ENCODE measurements at regions not wholly inside any gene's neighbourhood (a gene's known extent, or its start where the extent isn't known, plus 50 kb on each side); places are given as distances from the start of the nearest gene placed in this dataset.

GRCh38 chr13:60303166-60303565 is 93.9 kb upstream of the TDRD3 start:
- Histone ChIP-seq H3K9me3 (no peaks in the 10 kb centered on the region; the same call in 2 of the 3 replicates), H3K4me1 (no peaks in the 10 kb centered on the region), H3K4me2 (no peak overlapping the region), H3K4me3 (no peak overlapping the region), H3K27ac (no peak overlapping the region)
- 25% methylated on average over 7 of the region's 7 CpGs for WGBS (ENCODE audit: missing lambda C conversion rate)
- ChIA-PET CTCF (no interaction called here), POLR2A (no interaction called here)
- TF ChIP-seq POLR2A (IDR thresholded peaks at IDR 0.05; ENCODE audit: low read length) (no peak), ATOH8 (CRISPR knock-in tag; IDR thresholded peaks at IDR 0.05; ENCODE audit: low read depth) (no peak), CTCF (IDR thresholded peaks at IDR 0.05) (no peak), PHF8 (IDR thresholded peaks at IDR 0.05; ENCODE audit: borderline replicate concordance, low read depth) (no peak), ZFP36 (IDR thresholded peaks at IDR 0.05; ENCODE audit: borderline replicate concordance, partially characterized antibody) (no peak), TP53 (CRISPR knock-in tag; IDR thresholded peaks at IDR 0.05) (no peak), MAZ (IDR thresholded peaks at IDR 0.05; ENCODE audit: borderline replicate concordance, low read depth, low read length) (no peak), TFCP2L1 (CRISPR knock-in tag; IDR thresholded peaks at IDR 0.05) (no peak), SMC3 (IDR thresholded peaks at IDR 0.05) (no peak), HOXA7 (CRISPR knock-in tag; IDR thresholded peaks at IDR 0.05) (no peak), HES2 (IDR thresholded peaks at IDR 0.05) (no peak), REST (IDR thresholded peaks at IDR 0.05) (no peak), NR3C1 (IDR thresholded peaks at IDR 0.05) (no peak), HDAC2 (IDR thresholded peaks at IDR 0.05) (no peak), CHD4 (IDR thresholded peaks at IDR 0.05; ENCODE audit: borderline replicate concordance) (no peak), HOXB13 (CRISPR knock-in tag; IDR thresholded peaks at IDR 0.05; ENCODE audit: low read depth) (no peak), FOXS1 (CRISPR knock-in tag; IDR thresholded peaks at IDR 0.05) (no peak), E2F6 (IDR thresholded peaks at IDR 0.05; ENCODE audit: borderline replicate concordance, low read depth) (no peak), CEBPB (IDR thresholded peaks at IDR 0.05) (no peak)
- no peak for ATAC-seq
- no peak for DNase-seq (ENCODE audit: low read depth in 1 of 2, low spot score in 1 of 2)
- no peak for FAIRE-seq

GRCh38 chr13:60311527-60311926 is 85.5 kb upstream of the TDRD3 start:
- no peak overlapping the region for H3K4me2 ChIP-seq
- ATAC-seq (no peak), DNase-seq (ENCODE audit: low read depth in 1 of 2, low spot score in 1 of 2) (no peak), FAIRE-seq (no peak)
- H3K9me3 ChIP-seq, result no peaks in the 10 kb centered on the region
- no peaks in the 10 kb centered on the region for H3K4me1 ChIP-seq
- TF ChIP-seq HDAC2 (IDR thresholded peaks at IDR 0.05) (no peak), CBX2 (IDR thresholded peaks at IDR 0.05; ENCODE audit: borderline replicate concordance, low read depth) (no peak), RCOR1 (IDR thresholded peaks at IDR 0.05; ENCODE audit: low read depth, low read length) (no peak), RARB (CRISPR knock-in tag; IDR thresholded peaks at IDR 0.05) (no peak), ESRRA (IDR thresholded peaks at IDR 0.05; ENCODE audit: borderline replicate concordance, low read length) (no peak), HEYL (CRISPR knock-in tag; IDR thresholded peaks at IDR 0.05) (no peak)
- H3K27ac ChIP-seq, result no peak overlapping the region
- CTCF ChIA-PET, result no interaction called here
- WGBS (ENCODE audit: missing lambda C conversion rate), result 37% methylated on average over 4 of the region's 4 CpGs
- POLR2A ChIA-PET, result no interaction called here
- no peak overlapping the region for H3K4me3 ChIP-seq

Measured in A549 (cell line).